Activated CD8-positive, alpha-beta memory T cell treated with anti-CD3 and anti-CD28 coated beads, Interleukin-2, amount 50 U/mL, for 24 hours (primary cell): ENCODE measurements at regions not wholly inside any gene's neighbourhood (a gene's known extent, or its start where the extent isn't known, plus 50 kb on each side); places are given as distances from the start of the nearest gene placed in this dataset.

Experiments used
- DNase-seq: peaks from one replicate; pipeline ENCODE4 v3.0.0-alpha.2; 2020; ENCODE audit errors: extremely low read depth

DNA sequence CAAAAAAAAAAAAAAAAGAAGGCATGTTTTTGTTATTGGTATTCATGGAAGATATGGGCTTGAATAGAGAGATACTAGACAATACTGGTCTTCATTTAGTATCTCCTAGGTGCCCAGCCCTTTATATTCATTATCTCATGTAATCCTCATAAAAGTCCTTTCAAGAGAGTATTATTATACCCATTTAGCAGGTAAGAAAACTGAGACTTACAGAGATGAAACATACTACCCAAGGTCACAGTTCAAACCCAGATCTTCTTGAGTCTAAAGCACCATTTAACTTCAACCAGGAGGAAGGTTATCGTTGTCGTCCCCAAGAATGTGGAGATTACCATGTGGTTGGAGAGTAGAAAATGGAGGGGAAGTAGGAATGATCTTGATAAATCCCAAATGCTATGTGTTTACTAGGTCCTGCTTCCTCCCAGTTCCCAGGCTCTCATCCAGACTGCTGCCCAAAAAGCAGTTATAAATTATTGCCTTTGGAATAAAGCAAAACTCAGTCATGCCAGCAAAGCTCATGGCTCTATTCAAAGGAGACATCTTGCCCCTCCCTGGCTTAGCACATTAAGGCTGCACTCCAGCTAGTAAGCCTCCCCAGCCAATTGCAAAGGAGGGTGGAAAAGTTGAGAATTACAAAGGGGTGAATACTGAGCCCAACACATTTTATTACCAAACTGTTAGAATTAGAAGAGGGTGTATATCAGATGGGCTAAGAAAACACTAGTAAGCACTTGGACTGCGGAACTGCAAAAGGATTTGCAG is 163.9 kb downstream of the PIK3R1 start:
- DNase-seq, result no peak

DNA sequence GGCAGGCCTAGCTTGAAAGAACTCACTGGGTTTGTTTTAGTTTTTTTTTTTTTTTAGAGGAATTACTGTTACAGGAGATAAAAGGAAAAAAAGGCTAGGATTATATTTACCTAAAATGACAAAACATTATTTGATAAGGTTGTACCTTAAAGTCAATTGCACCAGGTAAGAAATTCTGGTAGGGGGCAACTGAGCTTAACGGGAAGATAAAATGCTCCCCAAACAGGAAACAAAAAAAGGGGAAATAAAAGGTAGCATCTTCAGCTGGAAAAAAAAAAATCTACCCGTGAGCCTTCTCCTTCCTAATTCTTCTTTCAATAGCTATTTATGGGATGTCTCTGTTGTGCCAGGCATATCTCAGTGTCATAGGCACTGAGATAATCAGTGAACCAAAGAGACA is 164.5 kb downstream of the PIK3R1 start:
- no peak for DNase-seq

DNA sequence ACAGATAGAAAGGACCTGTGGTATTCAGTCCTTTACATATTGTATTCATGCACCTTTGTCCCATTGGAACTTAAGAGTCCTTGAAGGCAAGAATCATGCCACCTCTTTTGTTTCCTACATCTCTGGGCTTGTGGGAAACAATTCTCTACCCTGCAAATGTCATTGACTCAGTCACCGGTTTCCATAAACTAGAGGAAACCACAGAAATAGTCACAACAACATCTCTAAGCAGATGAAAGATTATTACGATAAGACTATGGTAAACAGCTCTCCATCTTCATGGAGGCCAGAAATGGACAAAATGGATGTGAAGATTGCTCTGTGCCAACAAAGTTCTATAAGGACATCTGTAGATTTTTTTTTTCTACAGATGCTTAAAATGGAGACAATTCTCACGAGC is 165.5 kb downstream of the PIK3R1 start:
- no peak for DNase-seq

DNA sequence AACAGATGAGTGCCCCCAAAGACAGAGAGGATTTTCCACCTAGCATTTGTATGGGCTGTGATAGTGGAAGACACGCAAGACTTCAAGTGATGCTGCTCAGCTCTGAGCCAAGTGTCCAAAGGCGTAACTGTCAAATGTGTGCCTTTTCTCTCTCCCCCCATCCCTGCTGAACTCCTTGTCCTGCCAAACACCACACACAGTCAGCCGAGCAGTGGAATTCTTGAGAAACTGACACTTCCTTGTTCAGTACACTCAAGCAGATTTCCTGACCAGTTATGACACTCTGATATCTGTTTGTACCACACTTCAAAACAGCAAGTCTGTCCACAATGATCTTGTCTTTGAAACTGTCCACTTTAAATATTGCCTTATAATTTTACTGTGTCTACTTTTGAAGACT is 166.4 kb downstream of the PIK3R1 start:
- no peak for DNase-seq

DNA sequence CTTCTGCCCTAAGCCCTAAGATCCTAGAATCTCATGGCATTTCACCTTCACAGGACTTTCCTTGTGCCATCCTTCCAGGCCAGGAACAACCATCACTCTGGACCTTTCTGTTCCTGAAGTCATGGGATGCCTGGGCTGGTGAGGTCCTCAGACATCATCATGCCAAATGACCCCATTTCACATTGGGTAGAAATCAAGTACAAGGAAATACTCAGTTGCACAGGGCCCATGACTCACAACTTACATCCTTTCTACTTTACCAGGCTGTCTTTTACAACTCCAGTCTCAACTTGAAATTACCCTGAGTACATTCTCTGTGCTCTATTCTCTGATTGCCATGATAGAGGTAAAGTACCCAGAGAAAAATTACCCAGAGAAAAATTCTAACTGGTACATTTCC is 167.1 kb downstream of the PIK3R1 start:
- no peak for DNase-seq

DNA sequence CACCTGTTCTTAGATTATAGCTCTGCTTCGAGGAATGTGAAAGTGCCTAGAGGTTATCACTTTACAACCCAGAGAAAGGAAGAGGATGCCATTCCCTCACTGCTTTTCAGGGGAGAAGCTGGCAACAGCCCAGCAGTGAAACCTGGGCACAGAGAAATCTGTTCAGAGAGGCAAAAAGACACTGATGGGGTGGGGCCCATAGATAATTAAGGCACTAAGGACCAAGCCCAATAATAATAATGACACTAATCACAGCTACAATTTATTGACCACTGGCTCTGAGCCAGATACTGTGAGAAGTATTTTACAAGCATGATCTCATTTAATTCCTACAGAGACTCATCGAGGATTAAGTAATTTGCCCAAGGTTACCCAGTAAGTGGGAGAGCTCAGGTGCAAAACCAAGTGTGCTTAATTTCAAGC is 168.3 kb downstream of the PIK3R1 start:
- DNase-seq, result no peak

DNA sequence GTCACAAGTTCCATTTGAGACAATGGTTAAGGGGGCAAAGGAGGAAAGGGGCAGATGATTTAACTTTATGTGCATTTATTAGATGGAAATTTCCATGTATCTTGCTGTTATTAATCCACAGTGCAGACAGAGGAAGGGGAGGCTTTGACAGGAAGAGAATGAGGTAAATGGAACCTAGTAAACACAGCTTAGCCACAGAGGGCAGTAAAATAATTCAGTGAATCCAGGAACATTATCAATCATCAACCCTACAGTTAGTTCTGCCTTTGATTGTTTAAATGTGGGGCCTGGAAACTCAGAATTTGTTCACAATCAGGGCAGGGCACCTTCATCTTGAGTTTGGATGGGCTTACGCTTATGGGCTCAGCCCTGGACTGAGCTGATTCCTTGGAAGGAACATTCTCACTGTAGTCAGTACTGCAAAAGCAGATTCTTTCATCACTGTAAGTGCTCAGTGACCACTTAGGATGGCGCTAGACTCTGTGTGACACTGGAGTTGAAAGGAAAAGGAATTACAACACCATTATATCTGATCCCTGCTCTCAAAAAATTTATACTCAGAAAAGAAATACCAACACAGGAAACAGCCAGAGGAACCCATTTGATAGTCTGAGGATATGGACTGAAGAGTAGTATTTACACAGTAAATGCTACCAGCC is 169.5 kb downstream of the PIK3R1 start:
- no peak for DNase-seq

DNA sequence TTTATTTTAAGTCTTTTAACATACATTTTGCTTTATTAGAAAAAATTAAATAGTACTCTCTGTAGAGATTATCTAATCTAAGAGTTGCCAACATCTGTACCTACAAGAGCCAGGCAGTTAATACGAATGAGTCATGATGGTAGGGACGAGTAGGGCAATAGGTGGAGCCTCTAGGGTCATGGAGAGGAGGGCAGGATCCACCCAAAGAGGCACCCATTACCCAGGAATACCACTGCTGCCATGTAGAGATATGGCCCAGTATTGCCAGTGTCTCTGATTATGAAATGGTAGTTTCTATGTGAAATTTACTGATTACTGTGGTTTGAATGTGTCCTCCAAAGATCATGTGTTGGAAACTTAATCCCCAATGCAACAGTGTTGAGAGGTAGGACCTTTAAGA is 170.4 kb downstream of the PIK3R1 start:
- DNase-seq, result no peak

DNA sequence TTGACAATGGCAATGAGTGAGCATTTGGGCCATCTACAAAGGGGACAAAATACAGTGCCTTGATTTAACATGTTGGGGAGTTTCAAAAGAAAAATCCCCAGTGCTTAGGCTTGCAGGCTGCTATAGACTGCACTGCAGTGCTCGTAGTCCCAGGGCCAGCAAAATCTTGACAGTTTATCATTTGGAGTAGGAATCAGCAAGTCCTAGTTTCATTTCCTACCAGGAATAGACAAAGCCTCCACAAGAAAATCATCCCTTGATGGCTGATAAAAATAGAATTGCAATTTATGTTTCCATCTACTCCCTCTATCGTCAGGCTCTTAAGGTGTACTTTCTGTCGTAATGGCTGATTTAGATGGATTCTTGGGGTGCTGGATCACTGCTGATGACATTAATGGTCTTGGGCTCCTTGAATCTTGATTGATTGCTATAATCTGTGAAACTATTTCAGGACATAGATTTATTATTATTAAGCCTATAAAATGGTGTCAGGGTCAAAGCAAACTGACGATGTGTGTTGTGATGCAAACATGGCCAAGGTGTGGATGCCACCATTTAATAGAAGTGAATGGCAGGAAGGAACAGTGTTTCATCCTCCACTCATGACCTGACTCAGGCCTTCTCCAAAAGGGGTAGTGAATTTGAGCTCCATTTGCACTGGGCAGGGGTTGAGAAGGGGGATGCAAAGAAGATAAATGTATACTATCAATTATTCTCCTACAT is 171.7 kb downstream of the PIK3R1 start:
- no peak for DNase-seq

DNA sequence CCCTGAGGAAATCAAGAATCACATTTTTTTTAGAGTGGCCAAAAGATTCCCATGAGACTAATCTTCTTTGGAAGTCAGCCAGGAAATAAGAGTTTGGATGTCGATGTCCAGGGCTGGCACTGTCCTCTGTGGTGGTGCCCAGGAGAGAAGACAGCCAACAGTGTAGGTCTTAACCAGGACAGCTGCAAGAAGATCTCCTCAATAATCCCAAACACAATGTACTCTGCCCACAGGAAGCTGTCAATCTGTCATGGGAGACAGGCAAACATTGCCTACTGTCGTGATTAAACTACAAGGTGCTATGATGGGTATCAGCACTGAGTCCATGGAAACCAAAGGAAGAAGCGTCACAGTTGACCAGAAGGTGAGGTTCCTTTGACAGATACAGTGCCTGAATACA is 174.1 kb downstream of the PIK3R1 start:
- no peak for DNase-seq

DNA sequence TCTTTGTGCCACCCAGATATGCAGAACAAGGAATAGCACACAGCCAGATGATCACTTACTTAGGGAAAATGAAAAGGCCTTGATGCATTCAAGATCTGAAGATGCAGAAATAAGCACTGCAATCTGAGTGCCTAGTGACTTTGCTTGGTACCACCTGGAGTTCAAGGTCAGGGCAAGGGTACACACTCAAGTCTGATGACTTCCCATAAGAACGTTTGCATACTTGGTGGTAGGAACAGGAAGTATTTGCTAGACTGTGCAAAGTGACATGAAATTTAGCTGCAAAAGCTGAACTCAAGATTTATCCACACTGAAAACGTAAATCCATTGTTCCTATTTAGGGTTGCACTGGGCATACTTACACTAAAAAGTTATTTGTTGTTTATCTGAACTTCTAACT is 177.1 kb downstream of the PIK3R1 start:
- no peak for DNase-seq

DNA sequence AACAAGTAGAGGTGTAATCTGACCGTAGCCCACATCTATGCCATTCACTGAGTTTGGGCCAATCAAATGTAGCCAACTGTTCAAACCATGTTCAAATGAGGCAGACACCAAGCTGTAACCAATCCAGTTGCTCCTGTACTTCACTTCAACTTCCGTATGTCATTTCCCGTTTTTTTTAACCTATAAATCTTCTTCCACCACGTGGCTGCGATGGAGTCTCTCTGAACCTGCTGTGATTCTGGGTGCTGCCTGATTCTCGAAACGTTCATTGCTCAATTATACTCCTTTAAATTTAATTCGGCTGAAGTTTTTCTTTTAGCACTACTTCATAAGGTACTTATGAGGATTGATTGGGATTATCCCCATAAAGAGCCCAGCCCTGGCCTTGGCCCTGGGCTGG is 179.7 kb downstream of the PIK3R1 start:
- DNase-seq, result no peak

DNA sequence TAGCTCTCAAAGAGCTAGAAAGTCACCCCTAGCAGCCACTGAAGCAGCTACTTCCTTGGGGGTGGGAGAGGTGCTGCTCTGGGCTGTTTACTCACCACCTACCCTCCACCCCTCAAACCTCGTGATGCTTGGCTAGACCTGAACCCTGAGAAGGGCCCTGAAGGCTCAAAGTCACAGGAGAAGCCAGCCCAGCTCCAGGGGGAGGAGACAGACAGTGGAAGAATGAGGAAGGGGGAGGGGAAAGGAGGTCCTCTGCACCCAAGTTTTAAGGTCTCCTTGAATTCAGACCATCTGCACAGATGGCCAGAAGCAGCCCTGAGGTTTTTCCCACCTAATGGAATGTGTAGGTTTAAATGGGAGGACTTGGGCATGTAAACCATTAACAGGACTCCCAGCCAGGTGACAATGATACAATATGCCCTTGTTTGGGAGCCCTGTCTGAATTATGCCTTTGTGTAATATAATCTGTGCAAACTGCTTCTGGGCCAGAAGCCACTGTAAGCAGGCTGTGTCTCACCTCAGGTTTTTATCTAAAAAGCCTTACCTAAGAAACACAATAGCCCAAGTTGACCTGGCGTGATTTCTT is 180.5 kb downstream of the PIK3R1 start:
- no peak for DNase-seq

DNA sequence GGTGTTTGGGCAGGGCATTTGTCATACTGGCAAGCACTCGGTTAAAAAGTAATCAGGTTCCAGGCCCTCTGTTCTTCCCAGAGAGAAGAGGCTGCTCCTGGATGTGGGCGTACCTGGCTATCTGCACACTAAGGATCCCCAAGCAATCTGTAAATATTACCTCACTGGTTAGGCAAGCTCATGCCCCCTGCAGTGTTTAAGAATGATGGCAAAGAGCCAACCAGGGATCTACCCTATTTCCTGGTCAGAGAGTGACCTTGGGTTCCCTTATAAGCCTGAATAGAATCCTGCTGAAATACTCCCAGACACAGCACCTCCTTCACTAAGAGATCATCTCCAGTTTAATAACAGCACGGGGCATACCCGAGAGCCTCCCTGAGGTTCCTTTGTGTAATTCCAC is 181.2 kb downstream of the PIK3R1 start:
- no peak for DNase-seq

DNA sequence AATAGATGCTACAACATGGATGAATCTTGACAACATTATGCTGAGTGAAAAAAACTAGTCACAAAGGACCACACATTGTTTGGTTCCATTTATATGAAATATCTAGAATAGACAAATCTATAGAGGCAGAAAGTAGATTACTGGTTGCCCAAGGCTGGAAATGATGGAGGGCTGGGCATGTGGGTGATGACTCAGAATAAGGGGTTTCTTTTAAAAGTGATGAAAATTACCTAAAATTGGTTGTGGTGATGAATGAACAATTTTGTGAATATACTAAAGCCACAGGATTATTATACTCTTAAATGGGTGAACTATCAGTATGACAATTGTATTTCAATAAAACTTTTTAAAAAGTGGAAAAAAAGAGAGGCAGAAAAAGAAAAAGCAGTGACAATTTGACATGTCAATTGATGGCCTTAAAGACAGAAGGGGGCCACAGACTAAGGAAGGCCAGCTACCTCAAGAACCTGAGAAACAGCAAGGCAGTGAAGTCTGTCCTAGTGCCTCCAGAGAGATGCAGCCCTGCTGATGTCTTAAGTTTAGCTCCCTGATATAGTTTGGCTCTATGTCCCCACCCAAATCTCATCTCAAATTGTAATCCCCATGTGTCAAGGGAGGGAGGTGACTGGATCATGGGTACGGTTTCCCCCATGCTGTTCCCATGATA is 182.7 kb downstream of the PIK3R1 start:
- no peak for DNase-seq

DNA sequence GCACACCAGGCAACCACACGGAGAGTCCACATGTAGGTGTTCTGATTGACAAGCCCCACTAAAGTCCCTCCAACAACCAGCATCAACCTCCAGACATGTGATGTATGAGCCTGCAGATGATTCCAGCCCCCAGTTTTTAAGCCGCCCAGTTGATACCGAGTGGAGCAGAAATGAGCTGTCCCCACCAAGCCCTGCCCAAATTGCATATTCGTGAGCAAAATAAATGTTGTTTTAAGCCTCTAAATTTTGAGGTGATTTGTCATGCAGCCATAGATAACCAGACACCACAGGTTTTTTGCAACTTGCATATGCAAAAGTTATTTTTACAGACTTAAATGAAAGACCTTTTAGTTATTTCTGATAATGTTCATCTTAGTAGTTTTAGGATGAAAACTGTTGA is 187.7 kb downstream of the PIK3R1 start:
- DNase-seq, result no peak

DNA sequence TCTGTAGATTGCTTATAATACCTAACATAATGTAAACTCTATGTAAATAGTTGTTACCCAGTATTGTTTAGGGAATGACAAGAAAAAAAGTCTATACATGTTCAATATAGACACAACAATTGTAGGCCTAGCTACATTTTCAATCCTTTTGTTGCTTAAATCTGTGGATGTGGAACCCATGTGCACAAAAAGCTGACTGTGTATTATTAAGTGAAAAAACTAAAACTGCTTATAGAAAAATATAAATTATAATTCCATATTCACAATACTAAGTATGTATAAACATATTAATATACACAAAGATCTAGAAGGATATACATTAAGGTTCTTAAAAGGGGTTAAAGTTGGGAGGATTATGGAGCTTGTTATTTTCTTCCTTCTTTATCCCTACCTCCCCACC is 188.7 kb downstream of the PIK3R1 start:
- no peak for DNase-seq

DNA sequence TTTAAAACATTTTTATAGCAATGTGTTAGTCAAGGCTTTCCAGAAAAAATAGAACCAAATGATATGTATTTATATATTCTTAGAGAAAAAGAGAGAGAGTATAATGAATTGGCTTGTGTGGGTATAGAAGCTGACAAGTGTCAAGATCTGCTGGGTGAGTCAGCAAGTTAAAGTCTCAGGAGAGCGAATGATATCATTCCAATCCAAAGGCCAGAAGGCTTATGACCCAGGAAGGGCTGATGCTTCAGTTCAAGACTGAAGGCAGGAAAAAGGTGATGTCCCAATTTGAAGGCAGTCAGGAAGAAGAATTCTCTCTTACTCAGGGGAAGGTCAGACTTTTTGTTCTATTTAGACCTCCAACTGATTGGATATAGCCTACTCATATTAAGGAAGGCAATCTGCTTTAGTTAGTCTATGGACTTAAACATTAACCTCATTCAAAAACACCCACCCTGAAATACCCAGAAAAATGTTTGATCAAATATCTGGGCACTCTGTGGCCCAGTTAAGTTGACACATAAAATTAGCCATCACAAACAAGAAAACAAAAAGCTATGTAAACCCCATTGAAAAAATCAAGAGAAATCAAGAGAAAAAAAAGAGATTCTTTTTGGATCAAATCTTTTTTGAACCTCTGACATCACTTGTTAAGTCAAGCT is 189.6 kb downstream of the PIK3R1 start:
- DNase-seq, result no peak

DNA sequence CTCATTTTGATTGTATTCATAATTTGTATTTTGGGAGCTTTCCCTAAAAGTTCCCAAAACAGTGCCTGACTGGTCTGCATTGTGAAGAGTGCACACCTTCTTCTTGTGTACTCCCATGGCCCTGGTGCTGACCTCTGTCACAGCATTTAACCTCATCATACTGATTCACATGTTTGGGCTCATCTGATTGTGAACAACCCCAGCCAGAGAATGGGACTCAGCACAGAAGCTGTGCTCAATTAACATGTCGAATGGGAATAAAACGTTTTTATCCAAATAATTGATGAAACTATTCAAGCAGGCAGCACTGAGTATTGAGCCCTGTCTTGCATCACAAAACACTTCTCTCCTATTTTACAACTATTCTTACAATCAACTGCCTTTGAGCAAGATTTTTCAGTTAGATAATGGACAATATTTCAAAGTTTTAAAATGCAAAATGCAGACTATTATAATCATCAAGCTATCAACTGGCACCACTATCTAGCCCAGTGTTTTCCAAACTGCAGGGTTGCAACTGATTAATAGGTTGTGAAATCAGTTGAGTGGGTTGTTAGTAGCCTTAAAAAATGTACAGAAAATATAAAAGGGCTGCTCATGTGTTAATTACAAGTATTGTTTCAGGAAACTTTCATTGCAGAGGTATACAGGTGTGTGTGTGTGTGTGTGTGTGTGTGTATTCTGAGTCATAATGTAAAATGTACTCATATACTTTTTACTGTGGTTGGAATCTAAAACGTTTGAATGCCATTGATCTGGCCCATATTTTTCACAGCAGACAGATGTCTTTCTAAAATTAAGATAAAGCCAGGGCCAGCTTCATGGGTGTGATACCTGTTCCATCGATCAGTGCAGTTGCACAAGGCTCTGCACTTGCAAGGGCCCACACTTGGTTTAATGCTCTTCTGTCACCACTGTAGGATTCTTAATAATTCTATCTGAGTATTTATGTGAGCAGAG is 190.5 kb downstream of the PIK3R1 start:
- no peak for DNase-seq

DNA sequence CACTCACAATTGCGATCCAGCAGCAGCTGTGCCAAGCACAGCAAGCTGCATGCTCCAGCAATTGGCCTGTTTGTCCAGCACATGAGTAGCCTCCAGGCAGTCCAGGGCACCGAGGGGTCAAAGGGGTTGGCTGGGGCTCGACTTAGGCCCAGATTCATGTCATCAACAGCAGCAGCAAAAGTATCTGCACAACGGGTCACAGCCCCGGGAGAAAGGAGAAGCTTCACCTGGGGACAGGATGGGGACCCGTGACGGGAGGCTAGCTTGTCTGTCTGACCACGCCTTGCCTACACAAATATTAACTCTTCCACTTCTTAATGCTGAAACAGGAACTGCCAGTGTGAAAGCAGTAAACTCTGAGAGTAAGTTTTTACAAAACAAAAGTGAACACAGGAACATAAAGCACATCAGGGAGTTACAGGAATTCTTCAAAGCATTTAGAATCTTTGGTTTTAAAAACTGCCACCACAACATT is 191.2 kb downstream of the PIK3R1 start:
- DNase-seq, result no peak
